Upper lobe of right lung (tissue), 1 donor: ENCODE measurements at regions not wholly inside any gene's neighbourhood (a gene's known extent, or its start where the extent isn't known, plus 50 kb on each side); places are given as distances from the start of the nearest gene placed in this dataset.

Experiments used
- ATAC-seq: fragments of 200-7000 bp; cut with Tn5 transposase; one replicate; pipeline ENCODE4 v1.9.1; 2020; ENCODE audit warnings: mild to moderate bottlenecking, moderate library complexity
- DNase-seq: peaks from one replicate; pipeline ENCODE4 v3.0.0-alpha.2; 2020
- H3K27ac ChIP-seq: fragments of 200-600 bp; one replicate; pipeline ENCODE4 v1.8.0; 2022
- H3K27me3 ChIP-seq: fragments of 200-600 bp; one replicate; pipeline ENCODE4 v1.8.0; 2022; ENCODE audit warnings: mild to moderate bottlenecking
- H3K36me3 ChIP-seq: fragments of 200-600 bp; one replicate; pipeline ENCODE4 v1.8.0; 2022
- H3K4me1 ChIP-seq: fragments of 200-600 bp; one replicate; pipeline ENCODE4 v1.8.0; 2022
- H3K4me3 ChIP-seq: fragments of 200-600 bp; one replicate; pipeline ENCODE4 v1.8.0; 2022; ENCODE audit warnings: mild to moderate bottlenecking
- H3K9me3 ChIP-seq: fragments of 200-600 bp; one replicate; pipeline ENCODE4 v1.8.0; 2022
- CTCF ChIP-seq: fragments of 200-600 bp; IDR thresholded peaks from one replicate; pipeline ENCODE4 v1.8.0; 2022; ENCODE audit warnings: antibody characterized with exemption
- intact Hi-C: fragments of 100-400 bp; cut with DNase I; formaldehyde crosslinking; loops from one replicate; pipeline ENCODE4 v1.11.0; 2022
- donor health status: DM: no; HTN: yes; CAD: no; lungs with severe emphysema.

- DNase-seq (no peak), ATAC-seq (no peak)
- Histone ChIP-seq H3K4me1 (no peaks in the 10 kb centered on the region), H3K27ac (no peak overlapping the region), H3K27me3 (no peaks in the 10 kb centered on the region), H3K9me3 (no peaks in the 10 kb centered on the region), H3K4me3 (no peak overlapping the region), H3K36me3 (no peaks in the 10 kb centered on the region)
- TF ChIP-seq CTCF: no peak
- intact Hi-C loops: no loop called here
These were observed 74.7 kb upstream of the GAP43 start for GRCh38 chr3:115548611-115549010.

GRCh38 chr3:115549071-115549470, 74.2 kb upstream of the GAP43 start:
- no peak for DNase-seq
- H3K4me3 ChIP-seq: no peak overlapping the region
- no peak for TF ChIP-seq CTCF
- H3K4me1 ChIP-seq: no peaks in the 10 kb centered on the region
- H3K9me3 ChIP-seq: no peaks in the 10 kb centered on the region
- intact Hi-C loops: no loop called here
- no peak for ATAC-seq
- H3K27ac ChIP-seq: no peak overlapping the region
- H3K27me3 ChIP-seq: no peaks in the 10 kb centered on the region
- no peaks in the 10 kb centered on the region for H3K36me3 ChIP-seq

- Histone ChIP-seq H3K9me3 (no peaks in the 10 kb centered on the region), H3K36me3 (no peaks in the 10 kb centered on the region), H3K4me3 (no peak overlapping the region), H3K4me1 (no peaks in the 10 kb centered on the region), H3K27me3 (no peaks in the 10 kb centered on the region), H3K27ac (no peak overlapping the region)
- no peak for TF ChIP-seq CTCF
- no peak for ATAC-seq
- no peak for DNase-seq
- intact Hi-C loops: no loop called here
These were observed 73.0 kb upstream of the GAP43 start for GRCh38 chr3:115550285-115550761.

GRCh38 chr3:115551016-115551415, 72.3 kb upstream of the GAP43 start:
- Histone ChIP-seq H3K27me3 (no peaks in the 10 kb centered on the region), H3K27ac (no peak overlapping the region), H3K4me3 (no peak overlapping the region), H3K36me3 (no peaks in the 10 kb centered on the region), H3K4me1 (no peaks in the 10 kb centered on the region), H3K9me3 (no peaks in the 10 kb centered on the region)
- TF ChIP-seq CTCF: no peak
- DNase-seq (no peak), ATAC-seq (no peak)
- intact Hi-C loops: no loop called here

GRCh38 chr3:115552007-115552406, 71.3 kb upstream of the GAP43 start:
- ATAC-seq (no peak), DNase-seq (no peak)
- H3K36me3 ChIP-seq: no peaks in the 10 kb centered on the region
- H3K4me1 ChIP-seq: no peaks in the 10 kb centered on the region
- no peaks in the 10 kb centered on the region for H3K27me3 ChIP-seq
- H3K4me3 ChIP-seq: no peak overlapping the region
- H3K9me3 ChIP-seq: no peaks in the 10 kb centered on the region
- TF ChIP-seq CTCF: no peak
- intact Hi-C loops: no loop called here
- no peak overlapping the region for H3K27ac ChIP-seq

DNA sequence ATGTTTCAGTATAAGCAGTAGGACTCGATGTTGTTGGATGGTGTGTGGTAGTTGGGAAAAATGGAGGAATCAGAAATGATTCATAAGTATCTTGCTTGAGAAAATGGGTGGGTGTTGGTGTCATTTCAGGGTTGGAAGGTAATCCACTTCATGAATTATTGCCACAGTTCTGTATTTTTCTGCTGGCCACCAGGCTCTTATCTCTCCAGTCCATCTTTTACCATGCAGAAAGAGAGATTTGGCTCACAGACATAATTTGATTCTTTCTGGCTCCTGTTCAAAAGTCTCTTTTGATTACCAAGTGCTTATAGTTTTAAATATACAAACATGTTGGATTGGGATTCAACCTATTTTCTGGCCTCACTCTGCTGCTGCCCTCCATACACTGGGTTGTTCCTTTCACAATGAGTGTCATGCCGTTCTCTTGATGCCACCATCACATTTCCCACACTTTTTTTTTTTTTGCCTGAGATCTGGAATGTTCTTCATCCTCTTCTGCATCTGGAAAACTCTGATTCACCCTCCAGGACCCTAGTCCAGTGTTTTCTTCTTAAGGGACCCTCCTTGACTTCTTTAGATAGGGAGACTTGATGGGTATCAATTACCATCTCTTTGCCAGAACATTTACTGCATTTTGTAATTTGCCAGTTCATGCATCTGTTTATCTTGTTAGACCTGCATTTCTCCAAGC, 69.4 kb upstream of the GAP43 start:
- Histone ChIP-seq H3K9me3 (no peaks in the 10 kb centered on the region), H3K36me3 (no peaks in the 10 kb centered on the region), H3K4me3 (no peak overlapping the region), H3K27me3 (no peaks in the 10 kb centered on the region), H3K4me1 (no peaks in the 10 kb centered on the region), H3K27ac (no peak overlapping the region)
- TF ChIP-seq CTCF: no peak
- DNase-seq (no peak), ATAC-seq (no peak)
- intact Hi-C loops: no loop called here
